SU-DHL-6 (cell line): ENCODE measurements at regions not wholly inside any gene's neighbourhood (a gene's known extent, or its start where the extent isn't known, plus 50 kb on each side); places are given as distances from the start of the nearest gene placed in this dataset.

ENCODE experiments used
- EZH2phosphoT487 ChIP-seq: fragments of 200-600 bp; sonication (generic), shearing (Covaris generic); conservative IDR thresholded peaks from 2 replicates; pipeline ENCODE4 v1.6.1; 2018; ENCODE audit warnings: mild to moderate bottlenecking, antibody characterized with exemption, low read length, moderate library complexity, mixed read lengths
- TF ChIP-seq, protein P1 (sequence below): fragments of 200-600 bp; sonication (generic); IDR thresholded peaks from one replicate; pipeline ENCODE4 v1.5.1; 2017; ENCODE audit warnings: antibody characterized with exemption, mild to moderate bottlenecking, low read length, moderate library complexity; ENCODE audit not compliant: insufficient read depth, poor library complexity, severe bottlenecking

DNA sequence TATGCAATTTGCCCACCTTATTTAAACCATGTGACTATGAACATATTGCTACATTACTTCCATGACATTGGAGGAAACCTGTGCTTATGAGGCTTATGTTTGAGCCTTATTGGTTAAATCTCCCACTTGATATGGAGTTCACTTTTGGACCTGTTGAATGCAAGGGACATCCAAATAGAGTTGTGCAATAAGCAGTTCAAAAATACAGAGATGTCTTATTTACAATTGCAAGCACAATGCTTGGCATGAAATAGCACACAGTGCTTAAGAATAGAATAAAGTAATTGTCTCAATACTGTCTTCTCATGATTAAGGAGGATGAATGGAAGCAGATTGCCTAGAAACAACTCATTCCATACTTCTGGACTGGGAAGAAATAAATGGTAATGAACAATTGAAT is 793.5 kb downstream of the METTL4 start:
- TF ChIP-seq, protein P1, sequence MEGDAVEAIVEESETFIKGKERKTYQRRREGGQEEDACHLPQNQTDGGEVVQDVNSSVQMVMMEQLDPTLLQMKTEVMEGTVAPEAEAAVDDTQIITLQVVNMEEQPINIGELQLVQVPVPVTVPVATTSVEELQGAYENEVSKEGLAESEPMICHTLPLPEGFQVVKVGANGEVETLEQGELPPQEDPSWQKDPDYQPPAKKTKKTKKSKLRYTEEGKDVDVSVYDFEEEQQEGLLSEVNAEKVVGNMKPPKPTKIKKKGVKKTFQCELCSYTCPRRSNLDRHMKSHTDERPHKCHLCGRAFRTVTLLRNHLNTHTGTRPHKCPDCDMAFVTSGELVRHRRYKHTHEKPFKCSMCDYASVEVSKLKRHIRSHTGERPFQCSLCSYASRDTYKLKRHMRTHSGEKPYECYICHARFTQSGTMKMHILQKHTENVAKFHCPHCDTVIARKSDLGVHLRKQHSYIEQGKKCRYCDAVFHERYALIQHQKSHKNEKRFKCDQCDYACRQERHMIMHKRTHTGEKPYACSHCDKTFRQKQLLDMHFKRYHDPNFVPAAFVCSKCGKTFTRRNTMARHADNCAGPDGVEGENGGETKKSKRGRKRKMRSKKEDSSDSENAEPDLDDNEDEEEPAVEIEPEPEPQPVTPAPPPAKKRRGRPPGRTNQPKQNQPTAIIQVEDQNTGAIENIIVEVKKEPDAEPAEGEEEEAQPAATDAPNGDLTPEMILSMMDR: no peak
- TF ChIP-seq EZH2phosphoT487: no peak
